DND-41 (cell line): ENCODE measurements at regions not wholly inside any gene's neighbourhood (a gene's known extent, or its start where the extent isn't known, plus 50 kb on each side); places are given as distances from the start of the nearest gene placed in this dataset.
"Not testable (repeated sequence)": the region's sequence is repeated elsewhere in the genome, so short reads cannot be mapped to it uniquely, and the experiment has no call there.

Source experiments
- EZH2 ChIP-seq: IDR thresholded peaks from 3 replicates; pipeline ENCODE4 v1.6.1; 2012; ENCODE audit warnings: borderline replicate concordance, low read depth, mild to moderate bottlenecking, moderate library complexity, low read length, inconsistent platforms; ENCODE audit not compliant: severe bottlenecking
- TF ChIP-seq, protein P1 (sequence below): IDR thresholded peaks from 2 replicates; pipeline ENCODE4 v1.5.1; 2012; ENCODE audit warnings: borderline replicate concordance, low read length, moderate library complexity, mild to moderate bottlenecking; ENCODE audit not compliant: poor library complexity, severe bottlenecking; ENCODE audit errors: extremely low read depth

DNA sequence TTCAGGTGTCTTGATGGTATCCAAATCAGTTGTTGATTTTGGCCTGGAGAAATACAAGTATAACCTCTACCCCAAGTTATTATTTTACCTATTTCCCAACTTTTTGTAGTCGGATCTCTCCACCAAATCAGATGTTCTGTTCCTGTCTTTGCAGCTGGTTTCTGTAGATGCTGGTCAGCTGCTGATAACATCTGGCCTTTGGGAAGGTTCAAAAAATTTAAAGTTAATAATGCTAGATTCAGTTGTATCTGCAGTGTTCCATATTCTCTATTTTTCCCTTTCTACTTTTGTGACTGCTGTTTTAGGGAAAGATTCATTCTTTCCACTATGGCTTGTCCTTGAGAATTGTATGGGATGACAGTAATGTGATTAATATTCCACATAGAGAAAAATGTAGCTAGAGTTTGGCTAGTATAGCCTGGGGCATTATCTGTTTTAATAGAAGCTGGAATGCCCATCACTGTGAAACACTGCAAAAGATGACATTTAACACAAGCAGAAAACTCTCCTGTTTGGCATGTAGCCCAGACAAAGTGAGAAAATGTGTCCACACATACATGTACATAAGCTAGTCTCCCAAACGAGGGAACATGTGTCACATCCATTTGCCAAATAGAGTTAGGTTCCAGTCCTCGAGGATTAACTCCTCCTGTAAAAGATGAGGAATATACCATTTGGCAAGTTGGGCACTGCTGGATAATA is 99.2 kb downstream of the ZNF100 start:
- TF ChIP-seq, protein P1, sequence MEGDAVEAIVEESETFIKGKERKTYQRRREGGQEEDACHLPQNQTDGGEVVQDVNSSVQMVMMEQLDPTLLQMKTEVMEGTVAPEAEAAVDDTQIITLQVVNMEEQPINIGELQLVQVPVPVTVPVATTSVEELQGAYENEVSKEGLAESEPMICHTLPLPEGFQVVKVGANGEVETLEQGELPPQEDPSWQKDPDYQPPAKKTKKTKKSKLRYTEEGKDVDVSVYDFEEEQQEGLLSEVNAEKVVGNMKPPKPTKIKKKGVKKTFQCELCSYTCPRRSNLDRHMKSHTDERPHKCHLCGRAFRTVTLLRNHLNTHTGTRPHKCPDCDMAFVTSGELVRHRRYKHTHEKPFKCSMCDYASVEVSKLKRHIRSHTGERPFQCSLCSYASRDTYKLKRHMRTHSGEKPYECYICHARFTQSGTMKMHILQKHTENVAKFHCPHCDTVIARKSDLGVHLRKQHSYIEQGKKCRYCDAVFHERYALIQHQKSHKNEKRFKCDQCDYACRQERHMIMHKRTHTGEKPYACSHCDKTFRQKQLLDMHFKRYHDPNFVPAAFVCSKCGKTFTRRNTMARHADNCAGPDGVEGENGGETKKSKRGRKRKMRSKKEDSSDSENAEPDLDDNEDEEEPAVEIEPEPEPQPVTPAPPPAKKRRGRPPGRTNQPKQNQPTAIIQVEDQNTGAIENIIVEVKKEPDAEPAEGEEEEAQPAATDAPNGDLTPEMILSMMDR: not testable (repeated sequence)
- TF ChIP-seq EZH2: not testable (repeated sequence)
